ENCODE measurements at regions not wholly inside any gene's neighbourhood (a gene's known extent, or its start where the extent isn't known, plus 50 kb on each side); places are given as distances from the start of the nearest gene placed in this dataset.

DNA sequence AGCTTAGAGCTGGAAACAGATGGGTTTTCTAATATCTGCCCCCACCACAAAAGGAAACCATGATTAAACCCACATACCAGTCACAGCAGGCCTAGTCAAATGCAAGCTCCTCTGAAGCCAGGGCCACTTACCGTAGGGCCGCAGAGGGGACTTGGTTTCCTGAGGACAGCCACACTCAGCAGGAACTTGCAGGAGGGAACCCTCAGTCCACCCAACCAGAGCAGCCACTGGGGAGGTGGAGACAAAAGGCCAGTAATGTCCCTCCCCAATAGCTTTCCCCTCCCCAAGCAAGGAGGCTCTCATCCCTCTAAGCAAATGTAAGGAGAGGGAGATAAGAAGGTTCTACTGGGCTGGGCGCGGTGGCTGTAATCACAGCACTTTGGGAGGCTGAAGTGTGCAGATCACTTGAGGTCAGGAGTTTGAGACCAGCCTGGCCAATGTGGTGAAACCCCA lies 384.4 kb upstream of the JARID2 start:
- DNase-seq (ENCODE audit: low read depth in 4 of 4, low spot score in 1 of 4) = no peak

DNA sequence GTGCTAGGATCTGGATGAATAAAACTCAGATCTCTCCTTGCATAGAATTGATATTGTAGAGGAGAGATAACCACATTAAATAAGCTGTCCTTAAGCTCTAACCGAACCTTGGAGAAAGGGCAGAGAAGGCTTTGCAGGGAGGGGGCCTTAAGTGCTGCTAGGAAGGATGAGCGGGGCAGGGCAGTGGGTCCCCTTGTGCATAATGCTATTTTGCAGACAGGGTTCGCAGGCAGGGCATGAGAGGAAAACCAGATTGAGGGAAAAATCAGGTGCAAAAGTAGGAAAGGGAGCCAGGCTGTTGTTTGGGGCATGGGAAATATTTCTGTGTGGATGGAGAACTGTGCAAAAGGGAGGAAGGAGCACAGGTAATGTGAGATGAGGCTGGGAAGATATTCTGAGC lies 383.0 kb upstream of the JARID2 start:
- no peak for DNase-seq (ENCODE audit: low read depth in 4 of 4, low spot score in 1 of 4)

DNA sequence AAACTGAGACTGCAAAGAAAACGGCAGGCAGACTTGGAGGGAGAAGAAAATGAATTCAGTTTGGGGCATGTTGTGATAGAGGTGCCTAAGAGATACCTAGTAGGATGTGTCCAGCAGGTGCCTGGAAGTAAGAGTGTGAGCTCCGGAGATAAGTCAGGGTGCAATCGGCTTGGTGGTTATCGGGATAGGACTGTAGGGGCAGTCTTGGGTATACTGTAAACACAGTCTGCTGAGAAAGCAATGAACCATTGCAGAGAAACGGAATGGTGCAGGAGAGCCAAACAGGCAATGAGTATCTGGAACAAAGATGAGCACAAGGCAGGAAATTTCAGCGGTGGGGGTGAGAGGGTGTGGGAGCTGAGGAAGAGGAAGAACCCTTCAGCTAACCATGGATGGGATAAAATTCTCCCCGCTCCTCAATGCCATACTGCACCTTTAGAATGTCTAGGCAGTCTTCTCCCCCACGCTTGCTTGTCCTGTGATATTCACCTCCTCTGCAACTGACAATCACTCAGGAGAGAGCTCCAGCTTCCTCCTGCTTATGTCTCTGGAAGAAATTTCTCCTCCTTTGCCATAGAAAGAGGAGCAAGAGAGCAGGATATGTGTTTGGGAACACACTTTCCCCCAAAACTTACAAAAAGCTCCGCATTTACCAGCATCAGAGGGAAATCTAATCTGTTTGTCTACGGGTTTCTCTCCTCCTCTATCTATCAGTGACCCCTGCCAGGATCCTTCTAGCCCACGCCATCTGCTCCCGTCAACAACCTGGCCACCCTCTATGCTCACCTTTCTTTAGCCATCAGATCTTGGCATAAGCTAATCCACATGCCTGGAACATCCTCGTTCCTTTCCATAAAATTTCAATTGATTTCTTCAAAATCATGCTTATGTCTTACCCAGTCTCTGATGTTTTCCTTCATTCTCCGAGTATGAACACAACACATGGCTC lies 381.7 kb upstream of the JARID2 start:
- DNase-seq (ENCODE audit: low read depth in 4 of 4, low spot score in 1 of 4) = no peak

DNA sequence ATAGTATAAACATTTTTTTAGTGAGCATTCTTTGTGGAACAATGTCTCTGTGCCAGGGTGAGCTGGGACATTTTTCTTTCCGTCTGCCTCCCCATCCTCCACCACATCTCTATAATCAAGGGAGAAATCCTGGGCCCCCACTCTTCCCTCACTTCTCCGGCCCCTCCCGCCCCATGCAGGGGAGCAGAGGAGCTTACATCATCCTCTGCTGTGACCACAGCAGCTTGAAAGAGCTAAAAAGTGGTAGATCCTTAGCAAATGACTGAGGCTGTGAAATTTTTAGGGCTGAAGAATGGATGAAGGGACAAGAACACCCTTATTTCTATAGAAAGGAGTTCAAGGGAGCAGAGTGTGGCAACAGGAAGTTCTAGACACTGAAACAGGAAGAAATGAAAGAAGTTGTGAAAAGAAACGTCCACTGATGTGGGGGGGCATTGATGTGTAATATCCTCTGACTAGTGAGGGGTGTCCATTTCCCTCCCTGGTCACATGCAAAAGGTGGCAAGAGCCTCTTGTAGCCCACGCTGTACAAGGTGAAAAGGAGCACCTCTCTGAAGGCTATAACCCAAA lies 380.3 kb upstream of the JARID2 start:
- DNase-seq (ENCODE audit: low read depth in 4 of 4, low spot score in 1 of 4) = no peak

DNA sequence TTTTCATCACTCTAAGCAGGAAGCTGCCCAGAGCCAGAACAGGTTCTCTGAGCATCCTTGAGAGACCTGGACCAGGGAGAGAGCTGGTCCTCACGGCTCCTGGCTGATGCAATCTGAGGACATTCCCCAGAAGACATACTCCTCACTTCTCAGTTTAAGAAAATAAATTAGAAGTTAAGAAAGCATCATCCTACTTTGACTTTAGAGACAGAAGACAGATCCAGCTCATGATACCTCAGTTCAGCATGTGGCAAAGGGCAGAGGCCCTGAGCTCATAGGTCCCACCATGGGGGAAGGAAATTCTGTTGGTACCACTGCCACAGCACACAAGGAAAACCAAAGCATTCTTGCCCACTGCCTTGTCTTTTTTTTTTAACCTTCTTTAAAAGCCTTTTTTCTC lies 378.1 kb upstream of the JARID2 start:
- no peak for DNase-seq (ENCODE audit: low read depth in 4 of 4, low spot score in 1 of 4)

DNA sequence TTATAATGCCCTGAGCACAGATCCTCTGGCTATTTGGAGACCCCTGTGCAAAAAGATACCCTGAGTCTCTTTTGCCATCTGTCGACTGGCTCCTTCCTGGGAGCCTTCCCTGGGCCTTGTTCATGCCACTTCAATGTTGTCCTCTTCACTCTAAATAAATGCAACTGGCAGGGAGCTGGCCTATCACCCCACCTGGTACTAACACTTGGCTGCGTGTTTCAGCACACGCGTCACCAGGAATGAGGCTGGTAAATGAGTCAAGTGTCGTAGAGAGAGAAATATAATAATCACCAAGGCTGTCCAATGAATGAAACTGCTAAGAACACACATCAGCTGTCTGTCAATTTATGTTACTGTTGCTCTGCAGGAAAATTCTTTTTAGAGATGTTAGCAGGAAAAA lies 374.6 kb upstream of the JARID2 start:
- no peak for DNase-seq (ENCODE audit: low read depth in 4 of 4, low spot score in 1 of 4)

DNA sequence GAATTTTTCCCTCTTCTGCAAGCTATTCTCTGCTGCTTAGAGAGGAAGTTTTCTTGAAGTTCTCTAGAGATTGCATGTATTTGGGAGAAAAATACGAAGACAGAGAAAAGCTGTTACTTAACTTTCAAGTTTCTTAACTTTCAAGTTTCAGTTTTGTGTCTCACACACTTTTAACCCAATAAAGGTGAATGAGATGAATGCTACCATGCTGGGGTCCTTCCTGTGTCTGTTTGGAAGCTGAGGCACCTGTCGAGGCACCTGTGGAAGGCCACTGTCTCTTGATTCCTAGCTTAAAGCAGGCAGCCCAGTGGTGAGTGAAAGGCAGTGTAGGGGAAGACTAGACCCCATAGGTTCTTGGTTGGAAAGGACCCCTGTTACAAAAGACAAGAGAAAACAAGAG lies 372.8 kb upstream of the JARID2 start:
- DNase-seq (ENCODE audit: low read depth in 4 of 4, low spot score in 1 of 4) = no peak

DNA sequence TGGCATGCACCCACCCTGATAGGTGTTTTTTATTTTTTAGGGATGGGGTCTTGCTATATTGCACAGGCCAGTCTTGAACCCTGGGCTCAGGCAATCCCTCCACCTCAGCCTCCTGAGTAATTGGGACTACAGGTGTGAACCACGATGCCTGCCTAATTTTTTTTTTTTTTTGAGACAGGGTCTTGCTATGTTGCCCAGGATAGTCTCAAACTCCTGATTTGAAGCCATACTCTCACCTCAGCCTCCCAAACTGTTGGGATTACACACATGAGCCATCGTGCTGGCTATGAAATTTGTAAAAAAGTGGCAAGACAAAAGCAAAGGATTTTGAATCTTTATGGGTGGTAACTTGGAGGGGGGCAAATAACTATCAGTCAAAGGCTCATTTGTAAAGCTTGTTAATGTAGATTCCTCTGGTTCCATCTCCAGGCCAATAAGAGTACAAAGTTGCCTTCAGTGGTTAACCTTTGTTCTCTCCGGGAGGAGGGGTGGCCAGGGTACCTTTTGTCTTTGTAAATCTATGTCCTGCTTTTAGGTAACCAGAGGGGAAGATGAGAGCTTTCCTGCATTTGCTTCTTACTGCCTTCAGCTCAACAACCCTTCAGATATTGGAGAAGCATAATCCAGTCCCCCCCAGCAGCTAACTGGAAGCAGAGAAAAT lies 372.0 kb upstream of the JARID2 start:
- no peak for DNase-seq (ENCODE audit: low read depth in 4 of 4, low spot score in 1 of 4)

DNA sequence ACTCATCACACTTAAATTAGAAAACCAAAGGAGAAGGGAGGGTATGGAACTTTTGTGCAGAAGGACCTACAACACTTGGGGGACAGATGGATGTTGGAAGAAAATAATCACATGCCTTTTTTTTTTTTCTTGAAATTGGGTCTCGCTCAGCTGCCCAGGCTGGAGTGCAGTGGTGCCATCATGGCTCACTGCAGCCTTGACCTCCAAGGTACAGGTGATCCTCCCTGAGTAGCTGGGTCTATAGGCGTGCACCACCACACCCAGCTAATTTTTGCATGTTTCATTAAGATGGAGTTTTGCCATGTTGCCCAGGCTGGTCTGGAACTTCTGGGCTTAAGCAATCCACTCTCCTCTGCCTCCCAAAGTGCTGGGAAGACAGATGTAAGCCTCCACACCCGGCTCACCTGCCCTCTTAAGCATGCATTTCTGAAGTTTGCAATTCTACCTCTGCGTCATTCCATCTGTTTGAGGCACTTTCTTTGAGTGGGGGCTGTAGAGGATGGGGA lies 370.8 kb upstream of the JARID2 start:
- no peak for DNase-seq (ENCODE audit: low read depth in 4 of 4, low spot score in 1 of 4)

DNA sequence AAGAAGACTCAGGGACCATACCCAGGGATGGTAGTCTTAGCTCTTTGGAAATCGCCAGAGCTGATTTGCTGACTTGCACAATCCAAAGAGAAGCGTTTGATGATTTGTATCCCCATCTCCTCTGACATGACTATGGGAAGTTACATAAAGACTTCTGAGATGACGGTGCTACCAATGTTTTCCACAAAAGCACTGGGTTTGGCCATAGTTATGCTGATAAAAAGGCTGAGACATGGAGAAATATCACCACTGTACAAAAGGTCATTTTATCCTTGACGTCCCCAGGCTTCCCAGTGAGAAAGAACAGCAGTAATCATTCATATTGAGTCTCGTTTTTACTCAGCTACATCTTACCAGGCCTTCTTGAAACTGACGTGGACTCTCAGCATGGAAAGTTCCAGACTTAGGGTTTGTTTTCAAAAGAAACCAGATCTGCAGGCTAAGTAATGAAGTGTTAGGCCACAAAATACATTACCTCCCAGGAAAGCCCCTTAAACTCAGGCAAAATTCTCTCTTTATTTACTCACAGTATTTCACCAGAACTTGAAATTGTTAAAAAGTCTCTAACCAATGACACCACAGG lies 370.3 kb upstream of the JARID2 start:
- DNase-seq (ENCODE audit: low read depth in 4 of 4, low spot score in 1 of 4) = peak in 1 of 4 experiments; percentile 38

DNA sequence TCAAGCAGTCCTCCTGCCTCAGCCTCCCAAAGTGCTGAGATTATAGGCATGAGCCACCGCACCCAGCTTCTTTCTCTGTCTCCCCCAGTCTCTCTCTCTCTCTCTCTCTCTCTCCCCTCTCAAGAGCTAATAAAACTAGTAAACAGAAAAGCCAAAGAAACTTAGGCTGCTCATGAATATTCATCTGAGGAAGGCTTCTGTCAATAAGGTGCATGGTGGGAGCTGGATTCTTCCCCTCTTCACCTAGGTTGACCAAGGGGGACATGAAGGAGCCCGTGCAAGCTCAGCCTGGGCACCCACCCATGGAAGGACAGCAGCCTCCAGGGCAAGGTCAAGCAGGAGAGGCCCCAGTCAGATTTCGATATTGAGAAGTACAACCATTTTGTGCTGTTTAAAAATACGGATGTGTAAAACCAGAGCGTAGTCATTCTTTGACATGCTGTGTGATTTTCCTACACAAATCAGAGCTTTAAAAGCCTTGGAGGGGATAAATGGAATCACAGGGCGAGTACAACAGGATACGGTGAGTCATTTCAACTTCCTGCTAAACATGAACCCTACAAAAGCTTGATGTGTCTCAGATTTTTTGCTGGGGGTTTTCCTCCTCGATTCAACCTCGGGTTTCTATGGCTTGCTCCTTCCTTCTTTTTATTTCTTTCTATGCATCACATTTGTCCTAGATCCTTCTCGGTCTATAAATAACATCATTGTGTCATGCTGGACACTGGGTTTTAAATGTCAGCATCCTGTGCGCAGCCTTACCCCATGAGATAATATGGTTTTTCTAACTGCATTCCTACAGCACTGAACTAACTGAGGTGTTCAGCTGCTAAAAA lies 368.9 kb upstream of the JARID2 start:
- DNase-seq (ENCODE audit: low read depth in 4 of 4, low spot score in 1 of 4) = no peak

DNA sequence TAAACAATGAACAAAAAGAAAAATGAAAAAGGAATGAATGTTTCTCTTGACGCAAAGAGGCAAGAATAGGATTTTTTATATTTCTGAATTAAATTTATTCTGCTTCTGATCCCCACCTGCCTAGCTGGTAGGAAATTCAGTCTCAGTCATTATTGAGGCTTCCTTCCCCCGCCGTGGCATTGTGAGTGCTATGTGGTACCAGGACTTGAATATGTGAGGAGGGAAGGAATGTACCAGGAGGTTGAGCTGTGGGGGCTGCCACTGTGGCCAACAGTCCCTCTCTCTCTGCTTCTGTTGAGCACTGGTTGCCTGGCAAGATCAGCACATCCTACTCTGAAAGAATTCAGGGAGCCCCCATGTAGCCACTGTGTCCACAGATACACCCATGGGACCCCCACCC lies 368.1 kb upstream of the JARID2 start:
- DNase-seq (ENCODE audit: low read depth in 4 of 4, low spot score in 1 of 4) = no peak

DNA sequence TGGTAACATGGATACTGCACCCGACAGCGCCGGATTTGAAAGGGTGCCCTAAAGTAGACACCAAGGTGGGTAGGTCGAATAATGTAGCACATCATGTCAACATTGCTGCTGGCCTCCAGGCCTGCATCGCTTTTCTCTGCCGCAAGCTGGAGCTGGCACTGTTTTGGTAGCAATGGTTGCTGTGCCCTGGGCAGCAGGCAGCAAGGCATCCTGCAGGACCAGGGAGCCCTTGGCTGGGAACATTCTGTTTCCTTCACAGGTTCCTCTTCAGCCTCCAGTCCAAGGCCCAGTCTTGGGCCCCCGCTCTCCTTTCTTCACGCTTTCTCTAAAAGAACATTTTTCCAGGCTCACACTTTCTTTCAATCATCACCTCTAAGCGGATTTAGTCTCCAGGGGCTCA lies 365.8 kb upstream of the JARID2 start:
- DNase-seq (ENCODE audit: low read depth in 4 of 4, low spot score in 1 of 4) = no peak

DNA sequence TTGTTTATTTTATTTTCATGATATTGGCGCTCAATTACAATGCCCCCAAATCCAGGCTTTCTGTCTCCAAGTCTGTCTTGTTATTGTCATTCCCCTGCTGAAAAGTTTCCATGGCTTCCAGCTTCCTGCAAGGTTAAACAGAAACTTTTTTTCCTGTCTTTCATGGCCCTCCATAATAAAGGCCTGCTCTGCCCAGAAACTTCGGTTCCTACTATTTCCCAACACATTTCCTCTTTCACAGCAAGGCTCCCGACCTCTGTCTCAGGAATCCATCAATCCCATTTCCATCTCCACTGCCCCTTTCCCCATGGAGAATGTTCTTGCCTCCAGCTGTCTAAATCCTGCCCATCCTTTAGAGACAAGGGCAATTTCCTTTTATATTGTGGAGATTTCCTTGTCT lies 365.2 kb upstream of the JARID2 start:
- DNase-seq (ENCODE audit: low read depth in 4 of 4, low spot score in 1 of 4) = no peak

DNA sequence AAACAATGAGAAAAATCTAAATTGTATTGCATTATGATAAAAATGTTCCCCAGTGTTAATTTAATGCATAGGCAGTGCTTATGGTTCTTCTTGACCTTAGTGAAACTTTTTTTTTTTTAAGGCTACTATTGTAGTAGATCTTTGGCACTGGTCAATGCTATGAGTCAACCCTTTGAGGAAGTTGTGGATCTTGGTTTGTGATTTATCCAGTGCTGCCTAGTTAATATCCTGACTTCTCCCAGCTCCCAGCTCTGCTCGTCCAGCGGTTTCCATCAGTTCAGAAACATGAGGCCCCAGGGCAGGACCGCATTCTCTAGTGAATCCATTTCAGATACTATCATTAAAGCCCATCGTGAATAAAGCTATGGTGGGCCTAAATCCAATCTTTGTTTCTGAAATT lies 364.5 kb upstream of the JARID2 start:
- DNase-seq (ENCODE audit: low read depth in 4 of 4, low spot score in 1 of 4) = no peak

DNA sequence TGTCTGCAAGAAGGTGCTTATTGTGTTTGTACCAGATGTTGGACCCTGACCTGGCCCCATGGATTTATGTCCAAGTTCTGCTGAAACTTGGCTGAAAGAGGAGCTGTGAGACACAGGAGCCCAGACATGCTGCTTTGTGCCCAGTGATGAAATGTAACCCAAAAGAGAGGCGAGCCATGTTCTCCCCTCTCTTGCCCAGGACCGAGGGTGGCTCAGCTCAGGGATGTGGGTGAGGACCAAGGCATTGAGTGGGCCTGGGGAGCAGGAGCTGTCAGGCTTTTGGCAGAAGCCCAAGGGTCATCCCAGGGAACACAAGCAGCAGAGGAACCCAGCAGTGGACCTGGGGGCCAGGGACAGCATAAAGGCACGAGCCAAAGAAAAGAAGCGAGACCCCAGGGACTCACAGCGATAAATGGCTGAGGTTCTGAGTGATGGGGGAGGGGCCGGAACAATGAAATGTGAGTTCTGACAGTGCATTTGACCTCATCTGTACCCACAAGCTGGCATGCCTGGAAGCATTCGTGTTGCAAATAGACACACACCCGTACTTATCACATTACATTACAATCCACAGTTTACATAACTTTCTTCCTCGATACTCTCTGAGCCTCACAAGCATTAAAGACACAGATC lies 363.4 kb upstream of the JARID2 start:
- no peak for DNase-seq (ENCODE audit: low read depth in 4 of 4, low spot score in 1 of 4)

DNA sequence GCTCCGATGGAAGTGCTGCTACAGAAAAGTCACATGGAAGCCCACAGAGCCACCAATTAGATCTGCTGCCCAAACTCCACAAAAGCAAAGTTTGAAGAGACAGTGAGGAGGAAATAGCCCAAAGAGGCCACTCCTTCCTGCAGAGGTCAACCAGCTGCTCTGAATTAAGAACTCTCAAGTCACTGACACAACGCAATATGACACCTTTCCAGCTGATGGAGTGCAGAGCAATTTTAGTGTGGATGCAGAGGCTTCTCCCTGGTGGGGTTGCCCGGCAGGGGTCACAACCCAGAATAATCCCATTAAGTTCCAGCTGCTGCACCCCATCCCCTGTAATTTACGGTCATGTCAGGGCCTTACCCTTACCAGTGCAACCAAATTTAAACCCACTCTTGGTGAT lies 361.9 kb upstream of the JARID2 start:
- no peak for DNase-seq (ENCODE audit: low read depth in 4 of 4, low spot score in 1 of 4)

DNA sequence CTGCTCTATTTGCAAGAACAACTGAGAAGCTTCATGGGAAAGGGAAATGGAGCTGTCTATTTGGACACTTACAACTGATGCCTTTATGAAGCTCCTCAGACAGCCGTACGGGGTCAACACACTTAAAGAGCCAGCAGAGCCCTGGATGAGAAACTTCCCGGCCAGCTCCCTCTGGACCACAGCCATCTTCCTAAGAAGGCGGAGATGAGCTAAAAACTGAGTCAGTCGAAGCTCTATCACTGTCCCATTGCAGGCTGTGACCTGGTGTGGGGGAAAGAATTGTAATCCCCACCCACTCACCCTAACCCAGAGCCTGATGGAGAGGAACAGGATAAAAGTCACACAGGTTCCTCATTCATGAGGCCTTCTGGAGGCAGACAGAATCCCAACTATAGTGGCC lies 360.4 kb upstream of the JARID2 start:
- DNase-seq (ENCODE audit: low read depth in 4 of 4, low spot score in 1 of 4) = no peak

DNA sequence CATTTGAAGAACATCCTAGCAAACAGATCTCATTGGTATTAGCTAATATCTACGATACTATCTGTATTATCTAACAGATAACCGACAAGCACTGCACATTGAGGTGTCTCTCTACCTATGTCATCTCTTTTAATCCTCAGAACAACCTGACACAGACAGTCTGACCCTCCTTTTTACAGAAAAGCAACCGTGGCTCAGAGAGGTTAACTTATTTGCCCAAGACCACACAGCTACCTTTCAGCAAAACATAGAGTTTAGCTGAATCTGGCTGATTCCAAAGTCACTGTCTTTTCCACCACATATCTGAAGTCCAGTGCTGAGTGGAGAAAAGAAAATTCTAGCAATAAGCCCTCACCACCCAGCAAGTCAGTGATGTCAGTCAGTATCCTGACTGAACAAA lies 358.7 kb upstream of the JARID2 start:
- DNase-seq (ENCODE audit: low read depth in 4 of 4, low spot score in 1 of 4) = no peak

DNA sequence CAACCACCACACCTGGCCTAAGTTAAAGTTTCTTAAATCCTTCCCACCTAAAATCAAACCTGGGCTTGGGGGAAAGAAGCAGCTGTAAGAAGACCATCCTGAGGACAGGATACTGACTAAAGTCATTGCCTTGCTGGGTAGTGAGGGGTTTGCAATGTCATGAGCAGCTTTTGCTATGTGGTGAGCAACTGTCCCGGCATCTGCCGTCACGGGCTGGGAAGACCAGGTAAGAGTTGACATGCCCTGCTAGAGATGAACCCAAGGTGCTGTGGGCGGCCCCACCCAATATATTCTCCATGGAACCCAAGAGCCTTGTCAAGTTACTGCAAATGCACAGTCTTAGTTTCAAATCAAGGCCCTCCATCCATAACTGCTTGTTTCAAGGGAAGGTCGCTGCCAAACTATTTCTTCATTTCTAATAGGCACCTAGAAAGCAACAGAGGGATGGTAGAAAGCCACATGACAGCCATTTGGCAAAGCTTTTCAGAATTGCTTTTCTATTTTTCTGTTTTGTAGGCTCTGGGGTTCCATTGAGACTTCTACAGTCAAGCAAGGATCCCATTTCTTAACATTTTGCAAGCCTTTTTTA lies 357.8 kb upstream of the JARID2 start:
- no peak for DNase-seq (ENCODE audit: low read depth in 4 of 4, low spot score in 1 of 4)
